Mammary epithelial cell (primary cell): ENCODE measurements at regions not wholly inside any gene's neighbourhood (a gene's known extent, or its start where the extent isn't known, plus 50 kb on each side); places are given as distances from the start of the nearest gene placed in this dataset.

Experiments
- CTCF ChIP-seq, 2 donors: IDR thresholded peaks in 1 of 2; conservative IDR thresholded peaks in 1 of 2; 2 replicates each; pipeline ENCODE4 v1.5.1; 2011 to 2012; ENCODE audit warnings: inconsistent platforms in 2 of 2, low read length in 2 of 2, mild to moderate bottlenecking in 2 of 2, control low read depth in 1 of 2, low read depth in 1 of 2; ENCODE audit not compliant: insufficient read depth in 1 of 2; ENCODE audit errors: extremely low read depth in 1 of 2
- EZH2 ChIP-seq: IDR thresholded peaks from 2 replicates; pipeline ENCODE4 v1.6.1; 2012; ENCODE audit warnings: low read length, inconsistent platforms, borderline replicate concordance

- no peak for TF ChIP-seq CTCF (conservative IDR thresholded peaks at IDR 0.05 in 1 of 2, IDR thresholded peaks at IDR 0.05 in 1 of 2; ENCODE audit: extremely low read depth in 1 of 2, insufficient read depth in 1 of 2, low read depth in 1 of 2, low read length in 2 of 2)
- no peak for TF ChIP-seq EZH2
Measured at GRCh38 chr3:113094337-113095221, 103.8 kb downstream of the GTPBP8 start.
